SK-N-SH (cell line): ENCODE measurements at regions not wholly inside any gene's neighbourhood (a gene's known extent, or its start where the extent isn't known, plus 50 kb on each side); places are given as distances from the start of the nearest gene placed in this dataset.

Experiments used
- CTCF ChIA-PET: fragments of 300-600, 350-600 bp; formaldehyde crosslinking; extraction: SDS; loops from one replicate; lab custom pipeline; 2021; lab: Yijun Ruan, JAX
- POLR2A ChIA-PET: fragments of 350-600 bp; sonication (Branson Sonifier 250); formaldehyde crosslinking; extraction: SDS; loops from one replicate; lab custom pipeline; 2020; ENCODE audit warnings: antibody characterized with exemption, inconsistent platforms; lab: Yijun Ruan, JAX
- DNase-seq: peaks from one replicate; pipeline ENCODE4 v3.0.0; 2012
- H2AFZ ChIP-seq: fragments of 200-600 bp; sonication (generic); 2 replicates; pipeline ENCODE4 v1.8.1; 2016; ENCODE audit warnings: antibody characterized with exemption, mild to moderate bottlenecking, low read depth
- H3F3A ChIP-seq: fragments of 200-600 bp; sonication (generic); replicated peaks from 2 replicates; pipeline ENCODE3; 2016; ENCODE audit warnings: antibody characterized with exemption, mild to moderate bottlenecking; ENCODE audit not compliant: insufficient read depth
- H3K27ac ChIP-seq, 2 experiments: fragments of 200-500 bp in 1 of 2; fragments of 200-600 bp in 1 of 2; sonication (Bioruptor generic) in 1 of 2; sonication (generic), shearing (Covaris generic) in 1 of 2; 2 replicates each; pipeline versions ENCODE4 v1.5.1 to v1.6.1; 2014 to 2016; ENCODE audit warnings: low read depth in 2 of 2, inconsistent platforms in 1 of 2, low read length in 1 of 2, mild to moderate bottlenecking in 1 of 2, mixed read lengths in 1 of 2
- H3K27me3 ChIP-seq: fragments of 200-600 bp; sonication (generic), shearing (Covaris generic); 2 replicates; pipeline ENCODE4 v1.6.1; 2016; ENCODE audit warnings: mixed run types; ENCODE audit not compliant: insufficient read depth
- H3K36me3 ChIP-seq, 2 experiments: fragments of 200-500 bp in 1 of 2; fragments of 200-600 bp in 1 of 2; sonication (Bioruptor generic) in 1 of 2; sonication (generic) in 1 of 2; replicated peaks in 1 of 2; 2 replicates each; pipeline versions ENCODE3 to v1.5.1; 2014 to 2016; ENCODE audit warnings: low read length in 1 of 2, mild to moderate bottlenecking in 1 of 2; ENCODE audit not compliant: insufficient read depth in 2 of 2, control insufficient read depth in 1 of 2
- H3K4me1 ChIP-seq, 2 experiments: fragments of 200-500 bp in 1 of 2; fragments of 200-600 bp in 1 of 2; sonication (Bioruptor generic) in 1 of 2; sonication (generic), shearing (Covaris generic) in 1 of 2; 2 replicates each; pipeline versions ENCODE4 v1.5.1 to v1.6.1; 2014 to 2016; ENCODE audit warnings: low read depth in 1 of 2, low read length in 1 of 2, mixed run types in 1 of 2; ENCODE audit not compliant: insufficient read depth in 2 of 2, control insufficient read depth in 1 of 2
- H3K4me2 ChIP-seq: fragments of 200-600 bp; sonication (generic), shearing (Covaris generic); 2 replicates; pipeline ENCODE4 v1.6.1; 2017; ENCODE audit warnings: mixed run types
- H3K4me3 ChIP-seq, 2 experiments: fragments of 200-500 bp in 1 of 2; fragments of 200-600 bp in 1 of 2; sonication (Bioruptor generic) in 1 of 2; sonication (generic), shearing (Covaris generic) in 1 of 2; 2 replicates each; pipeline versions ENCODE4 v1.5.1 to v1.8.1; 2014 to 2016; ENCODE audit warnings: low read depth in 2 of 2, inconsistent platforms in 1 of 2, low read length in 1 of 2, mild to moderate bottlenecking in 1 of 2, mixed read lengths in 1 of 2, moderate library complexity in 1 of 2
- H3K79me2 ChIP-seq: fragments of 200-600 bp; sonication (generic); 2 replicates; pipeline ENCODE4 v1.8.1; 2017; ENCODE audit warnings: mild to moderate bottlenecking; ENCODE audit not compliant: insufficient read depth
- H3K9ac ChIP-seq: fragments of 200-600 bp; sonication (generic); 2 replicates; pipeline ENCODE4 v1.6.1; 2017; ENCODE audit warnings: mixed run types
- H3K9me2 ChIP-seq: fragments of 200-600 bp; sonication (generic); 2 replicates; pipeline ENCODE4 v1.6.1; 2017; ENCODE audit warnings: mixed run types
- H3K9me3 ChIP-seq: fragments of 200-600 bp; sonication (generic); 2 replicates; pipeline ENCODE4 v1.6.1; 2017; ENCODE audit warnings: mixed run types, mild to moderate bottlenecking, moderate library complexity
- H4K20me1 ChIP-seq: fragments of 200-600 bp; sonication (generic); 2 replicates; pipeline ENCODE4 v1.6.1; 2017; ENCODE audit warnings: mild to moderate bottlenecking, mixed run types; ENCODE audit not compliant: insufficient read depth
- CHD2 ChIP-seq: fragments of 150-350 bp; IDR thresholded peaks from 2 replicates; pipeline ENCODE4 v1.6.1; 2018; ENCODE audit warnings: low read length; ENCODE audit not compliant: partially characterized antibody
- FOXJ3 ChIP-seq: sonication (generic); formaldehyde crosslinking; IDR thresholded peaks from 2 replicates; pipeline ENCODE4 v1.5.1; 2020; ENCODE audit warnings: mild to moderate bottlenecking, missing genetic modification reagents
- FOXM1 ChIP-seq: IDR thresholded peaks from 2 replicates; pipeline ENCODE4 v1.4.0; 2012; ENCODE audit warnings: low read depth, mild to moderate bottlenecking
- GATA2 ChIP-seq: sonication (generic); formaldehyde crosslinking; IDR thresholded peaks from 2 replicates; pipeline ENCODE4 v1.5.0; 2020; ENCODE audit warnings: mild to moderate bottlenecking, missing genetic modification reagents
- JUND ChIP-seq: IDR thresholded peaks from 2 replicates; pipeline ENCODE4 v1.4.0; 2012
- MEF2A ChIP-seq: IDR thresholded peaks from 2 replicates; pipeline ENCODE4 v1.4.0; 2012; ENCODE audit warnings: low read depth, borderline replicate concordance
- MXI1 ChIP-seq: IDR thresholded peaks from 2 replicates; pipeline ENCODE4 v1.6.1; 2012; ENCODE audit warnings: mild to moderate bottlenecking, low read depth, low read length, improper control_type of control experiment
- NFIC ChIP-seq: IDR thresholded peaks from 2 replicates; pipeline ENCODE4 v1.4.0; 2012; ENCODE audit warnings: borderline replicate concordance
- POLR2AphosphoS5 ChIP-seq: IDR thresholded peaks from 2 replicates; pipeline ENCODE4 v1.6.1; 2012; ENCODE audit warnings: low read depth, low read length
- SIN3A ChIP-seq: IDR thresholded peaks from 2 replicates; pipeline ENCODE4 v1.6.1; 2012; ENCODE audit warnings: low read depth, mild to moderate bottlenecking, low read length, moderate library complexity, borderline replicate concordance
- TAF1 ChIP-seq: IDR thresholded peaks from 2 replicates; pipeline ENCODE4 v1.6.1; 2012; ENCODE audit warnings: low read depth, mild to moderate bottlenecking, low read length, moderate library complexity, borderline replicate concordance
- TCF12 ChIP-seq: IDR thresholded peaks from 2 replicates; pipeline ENCODE4 v1.4.0; 2012
- TEAD4 ChIP-seq: IDR thresholded peaks from 2 replicates; pipeline ENCODE4 v1.4.0; 2012; ENCODE audit warnings: mild to moderate bottlenecking, borderline replicate concordance; ENCODE audit not compliant: insufficient read depth
- WGBS: methylation state at CpG from one replicate; pipeline ENCODE4 v1.1.6; 2017; ENCODE audit warnings: low lambda C conversion rate; 5-methylcytosine and 5-hydroxymethylcytosine counted together
- TF ChIP-seq, protein P1 (sequence below): fragments of 150-350 bp; IDR thresholded peaks from 2 replicates; pipeline ENCODE4 v1.6.1; 2017; ENCODE audit warnings: antibody characterized with exemption, low read length, low read depth, borderline replicate concordance
- TF ChIP-seq, protein P2 (sequence below): IDR thresholded peaks from 2 replicates; pipeline ENCODE4 v1.4.0; 2012; ENCODE audit warnings: low read depth, borderline replicate concordance
- TF ChIP-seq, protein P3 (sequence below): IDR thresholded peaks from 2 replicates; pipeline ENCODE4 v1.6.1; 2012; ENCODE audit warnings: mild to moderate bottlenecking, low read depth, low read length, moderate library complexity

DNA sequence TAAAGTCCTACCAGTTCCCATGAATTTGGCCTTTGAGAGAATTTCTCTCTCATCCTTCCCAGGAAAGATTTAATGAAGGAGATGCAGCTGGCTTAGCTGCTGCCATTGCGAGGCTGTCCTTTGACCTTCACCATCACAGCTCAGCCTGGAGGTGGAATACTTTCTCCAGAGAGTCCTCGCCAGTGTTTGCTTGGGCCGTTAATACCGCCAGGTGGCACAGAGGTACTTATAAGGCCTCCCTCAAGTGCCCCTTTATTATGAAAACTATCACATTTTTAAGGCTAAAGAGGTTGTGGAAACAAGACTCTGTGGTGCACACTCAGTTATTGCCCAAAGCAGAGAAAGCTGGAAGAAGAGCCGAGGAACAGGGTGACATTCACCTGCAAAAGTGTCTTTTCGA is 330.6 kb downstream of the CCSER2 start (continued):
- TF ChIP-seq CHD2 = no peak

DNA sequence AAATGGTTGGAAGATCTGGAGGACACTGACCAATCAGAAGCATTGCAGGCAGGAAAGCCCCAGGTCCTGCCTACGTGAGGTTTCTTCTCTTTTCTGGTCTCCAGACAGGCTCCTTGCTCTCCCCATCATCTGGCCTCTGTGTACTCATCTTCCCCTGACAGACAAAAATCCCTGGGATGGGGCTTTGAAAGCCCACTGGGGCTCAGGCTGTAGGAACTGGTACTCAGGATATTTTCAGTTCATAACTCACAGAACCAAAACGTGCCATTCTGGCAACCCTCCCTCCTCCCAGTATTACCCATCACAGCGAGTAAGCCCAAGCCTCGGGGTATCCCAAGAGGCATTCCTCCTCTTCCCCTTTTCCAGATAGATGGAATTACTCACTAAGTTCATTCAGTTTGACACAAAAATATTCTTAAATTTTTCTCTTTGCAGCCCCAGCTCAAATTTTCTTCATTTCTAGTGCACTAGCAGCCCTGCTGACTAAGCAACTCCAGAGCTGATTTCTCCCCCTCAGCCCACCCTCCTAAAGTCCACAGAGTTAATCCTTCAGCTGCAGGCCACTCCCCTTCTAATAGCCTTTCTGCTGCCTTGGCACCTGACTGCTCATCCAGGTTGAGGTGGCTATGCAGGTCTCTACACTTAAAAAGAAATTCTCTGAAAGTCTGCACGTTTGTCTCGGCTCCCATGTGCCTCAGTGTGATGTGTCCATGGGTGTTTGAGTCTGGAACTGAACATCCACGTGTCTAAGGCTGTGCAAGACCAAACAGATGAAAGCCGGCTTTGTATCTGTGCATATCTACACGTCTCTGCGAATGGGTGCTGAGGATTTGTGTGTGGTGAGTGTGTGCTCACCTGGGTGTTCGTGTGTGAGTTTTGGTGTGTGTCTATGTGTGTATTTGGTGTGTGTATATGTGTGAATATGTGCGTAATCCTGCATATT is 331.4 kb downstream of the CCSER2 start:
- no peak for DNase-seq
- WGBS = 21% methylated on average over 12 of the region's 12 CpGs
- H3K9me2 ChIP-seq = no peaks in the 10 kb centered on the region
- H3K9ac ChIP-seq = no peak overlapping the region
- H3K4me2 ChIP-seq = no peak overlapping the region
- H4K20me1 ChIP-seq = no peaks in the 10 kb centered on the region
- no peaks in the 10 kb centered on the region for H3K36me3 ChIP-seq
- no peak overlapping the region for H3K4me3 ChIP-seq
- H3F3A ChIP-seq = no peaks in the 10 kb centered on the region
- no peaks in the 10 kb centered on the region for H3K27me3 ChIP-seq
- no peaks in the 10 kb centered on the region for H3K79me2 ChIP-seq
- no peak overlapping the region for H2AFZ ChIP-seq
- ChIA-PET POLR2A (no interaction called here), CTCF (interaction anchor here (1.2 to 1.3 kb wide), 2 partner anchors 11 to 27 kb away, joined by 3 read pairs; no protein-coding TSS in a partner anchor)
- TF ChIP-seq FOXJ3 (CRISPR knock-in tag) = no peak
- TF ChIP-seq NFIC = no peak
- no peak for TF ChIP-seq MXI1
- no peak for TF ChIP-seq SIN3A
- TF ChIP-seq GATA2 (CRISPR knock-in tag) = no peak
- TF ChIP-seq, protein P1, sequence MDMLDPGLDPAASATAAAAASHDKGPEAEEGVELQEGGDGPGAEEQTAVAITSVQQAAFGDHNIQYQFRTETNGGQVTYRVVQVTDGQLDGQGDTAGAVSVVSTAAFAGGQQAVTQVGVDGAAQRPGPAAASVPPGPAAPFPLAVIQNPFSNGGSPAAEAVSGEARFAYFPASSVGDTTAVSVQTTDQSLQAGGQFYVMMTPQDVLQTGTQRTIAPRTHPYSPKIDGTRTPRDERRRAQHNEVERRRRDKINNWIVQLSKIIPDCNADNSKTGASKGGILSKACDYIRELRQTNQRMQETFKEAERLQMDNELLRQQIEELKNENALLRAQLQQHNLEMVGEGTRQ = no peak
- no peak for TF ChIP-seq MEF2A
- no peaks in the 10 kb centered on the region for H3K4me1 ChIP-seq
- H3K27ac ChIP-seq = no peak overlapping the region
- H3K9me3 ChIP-seq = no peaks in the 10 kb centered on the region

DNA sequence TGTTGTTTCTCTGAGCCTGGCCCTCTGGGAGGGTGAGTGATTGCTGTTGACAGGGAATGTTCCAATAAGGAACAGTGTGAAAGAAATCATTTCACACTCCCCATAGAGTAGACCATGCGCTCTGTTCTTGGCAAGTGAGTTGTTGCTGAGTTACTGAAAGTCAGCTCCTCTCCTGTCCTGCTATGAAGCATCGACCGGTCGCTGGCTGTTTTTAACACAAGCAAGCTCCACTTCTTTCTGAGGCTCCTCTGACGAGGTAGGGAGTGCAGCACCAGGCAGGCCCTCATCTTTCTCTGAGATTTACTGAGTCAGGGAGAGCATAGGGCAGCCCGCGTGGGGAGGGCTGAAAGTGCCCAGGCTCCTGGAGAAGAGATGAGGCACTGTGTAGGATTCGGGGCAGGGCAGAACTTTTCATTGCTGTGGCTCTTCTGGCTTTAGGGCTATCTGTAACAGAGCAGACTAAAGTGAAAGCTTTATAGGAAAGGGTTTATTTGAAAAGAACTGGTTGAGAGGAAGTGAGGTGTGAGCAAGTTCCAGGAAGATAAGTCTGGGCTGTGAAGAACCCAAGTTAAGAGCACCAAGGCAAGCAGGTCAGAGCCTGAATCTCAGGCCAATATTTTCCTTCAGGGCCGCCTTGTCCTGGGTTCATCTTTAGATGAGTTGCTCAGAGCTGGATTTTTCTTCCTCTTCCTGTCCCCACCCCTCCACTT is 332.2 kb downstream of the CCSER2 start:
- H3K79me2 ChIP-seq = no peaks in the 10 kb centered on the region
- no peak for TF ChIP-seq TEAD4
- TF ChIP-seq, protein P2, sequence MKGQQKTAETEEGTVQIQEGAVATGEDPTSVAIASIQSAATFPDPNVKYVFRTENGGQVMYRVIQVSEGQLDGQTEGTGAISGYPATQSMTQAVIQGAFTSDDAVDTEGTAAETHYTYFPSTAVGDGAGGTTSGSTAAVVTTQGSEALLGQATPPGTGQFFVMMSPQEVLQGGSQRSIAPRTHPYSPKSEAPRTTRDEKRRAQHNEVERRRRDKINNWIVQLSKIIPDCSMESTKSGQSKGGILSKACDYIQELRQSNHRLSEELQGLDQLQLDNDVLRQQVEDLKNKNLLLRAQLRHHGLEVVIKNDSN = no peak
- no peak for TF ChIP-seq TCF12
- TF ChIP-seq NFIC = no peak
- TF ChIP-seq, protein P3, sequence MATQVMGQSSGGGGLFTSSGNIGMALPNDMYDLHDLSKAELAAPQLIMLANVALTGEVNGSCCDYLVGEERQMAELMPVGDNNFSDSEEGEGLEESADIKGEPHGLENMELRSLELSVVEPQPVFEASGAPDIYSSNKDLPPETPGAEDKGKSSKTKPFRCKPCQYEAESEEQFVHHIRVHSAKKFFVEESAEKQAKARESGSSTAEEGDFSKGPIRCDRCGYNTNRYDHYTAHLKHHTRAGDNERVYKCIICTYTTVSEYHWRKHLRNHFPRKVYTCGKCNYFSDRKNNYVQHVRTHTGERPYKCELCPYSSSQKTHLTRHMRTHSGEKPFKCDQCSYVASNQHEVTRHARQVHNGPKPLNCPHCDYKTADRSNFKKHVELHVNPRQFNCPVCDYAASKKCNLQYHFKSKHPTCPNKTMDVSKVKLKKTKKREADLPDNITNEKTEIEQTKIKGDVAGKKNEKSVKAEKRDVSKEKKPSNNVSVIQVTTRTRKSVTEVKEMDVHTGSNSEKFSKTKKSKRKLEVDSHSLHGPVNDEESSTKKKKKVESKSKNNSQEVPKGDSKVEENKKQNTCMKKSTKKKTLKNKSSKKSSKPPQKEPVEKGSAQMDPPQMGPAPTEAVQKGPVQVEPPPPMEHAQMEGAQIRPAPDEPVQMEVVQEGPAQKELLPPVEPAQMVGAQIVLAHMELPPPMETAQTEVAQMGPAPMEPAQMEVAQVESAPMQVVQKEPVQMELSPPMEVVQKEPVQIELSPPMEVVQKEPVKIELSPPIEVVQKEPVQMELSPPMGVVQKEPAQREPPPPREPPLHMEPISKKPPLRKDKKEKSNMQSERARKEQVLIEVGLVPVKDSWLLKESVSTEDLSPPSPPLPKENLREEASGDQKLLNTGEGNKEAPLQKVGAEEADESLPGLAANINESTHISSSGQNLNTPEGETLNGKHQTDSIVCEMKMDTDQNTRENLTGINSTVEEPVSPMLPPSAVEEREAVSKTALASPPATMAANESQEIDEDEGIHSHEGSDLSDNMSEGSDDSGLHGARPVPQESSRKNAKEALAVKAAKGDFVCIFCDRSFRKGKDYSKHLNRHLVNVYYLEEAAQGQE = no peak
- TF ChIP-seq TAF1 = no peak
- TF ChIP-seq JUND = no peak
- no peak for TF ChIP-seq POLR2AphosphoS5
- TF ChIP-seq FOXM1 = no peak
- TF ChIP-seq MEF2A = no peak
- TF ChIP-seq, protein P1 = no peak
- H4K20me1 ChIP-seq = no peaks in the 10 kb centered on the region
- POLR2A ChIA-PET = interaction anchor here (1.2 kb wide), 1 partner anchor 12 kb away, joined by 3 read pairs; no protein-coding TSS in a partner anchor
- no peaks in the 10 kb centered on the region for H3F3A ChIP-seq
- no peaks in the 10 kb centered on the region for H3K27me3 ChIP-seq
- no peak overlapping the region for H3K4me2 ChIP-seq
- no peak overlapping the region for H2AFZ ChIP-seq
- DNase-seq = no peak
- H3K9me2 ChIP-seq = no peaks in the 10 kb centered on the region
- 40% methylated on average over 9 of the region's 9 CpGs for WGBS
- H3K4me3 ChIP-seq = no peak overlapping the region
- no peak overlapping the region for H3K27ac ChIP-seq
- H3K9me3 ChIP-seq = no peaks in the 10 kb centered on the region
- no peaks in the 10 kb centered on the region for H3K4me1 ChIP-seq
- CTCF ChIA-PET = no interaction called here
- H3K9ac ChIP-seq = no peak overlapping the region
- H3K36me3 ChIP-seq = no peaks in the 10 kb centered on the region
